Uterus (tissue), 2 donors: ENCODE measurements at regions not wholly inside any gene's neighbourhood (a gene's known extent, or its start where the extent isn't known, plus 50 kb on each side); places are given as distances from the start of the nearest gene placed in this dataset.

Source experiments
- CTCF ChIP-seq, 4 experiments: fragments of 200-600 bp in 2 of 4; fragments of 450-650 bp in 2 of 4; sonication (generic) in 2 of 4; IDR thresholded peaks; one replicate each; pipeline ENCODE4 v1.5.1; 2016 to 2019; ENCODE audit warnings: antibody characterized with exemption in 4 of 4, mild to moderate bottlenecking in 2 of 4, moderate library complexity in 1 of 4
- POLR2A ChIP-seq, 2 donors: fragments of 450-650 bp; IDR thresholded peaks; one replicate each; pipeline ENCODE4 v1.6.1; 2016; ENCODE audit warnings: antibody characterized with exemption in 2 of 2, mild to moderate bottlenecking in 1 of 2, moderate library complexity in 1 of 2

GRCh38 chr4:124322234-124323065 lies 390.1 kb downstream of the ANKRD50 start:
- TF ChIP-seq POLR2A (IDR thresholded peaks at IDR 0.05) (no peak), CTCF (IDR thresholded peaks at IDR 0.05) (peak; percentile 53 to 59 (median 57))
